Non-pigmented ciliary epithelial cell (primary cell): ENCODE measurements at regions not wholly inside any gene's neighbourhood (a gene's known extent, or its start where the extent isn't known, plus 50 kb on each side); places are given as distances from the start of the nearest gene placed in this dataset.
"Not testable (repeated sequence)": the region's sequence is repeated elsewhere in the genome, so short reads cannot be mapped to it uniquely, and the experiment has no call there.

ENCODE experiments used
- DNase-seq: peaks from one replicate; pipeline ENCODE4 v3.0.0-alpha.2; 2010; ENCODE audit warnings: low read depth

- DNase-seq, result no peak
Measured at GRCh38 chr3:59191651-59192050, 141.8 kb upstream of the CFAP20DC start.

GRCh38 chr3:59189939-59190338 is 140.1 kb upstream of the CFAP20DC start:
- DNase-seq, result no peak

DNA sequence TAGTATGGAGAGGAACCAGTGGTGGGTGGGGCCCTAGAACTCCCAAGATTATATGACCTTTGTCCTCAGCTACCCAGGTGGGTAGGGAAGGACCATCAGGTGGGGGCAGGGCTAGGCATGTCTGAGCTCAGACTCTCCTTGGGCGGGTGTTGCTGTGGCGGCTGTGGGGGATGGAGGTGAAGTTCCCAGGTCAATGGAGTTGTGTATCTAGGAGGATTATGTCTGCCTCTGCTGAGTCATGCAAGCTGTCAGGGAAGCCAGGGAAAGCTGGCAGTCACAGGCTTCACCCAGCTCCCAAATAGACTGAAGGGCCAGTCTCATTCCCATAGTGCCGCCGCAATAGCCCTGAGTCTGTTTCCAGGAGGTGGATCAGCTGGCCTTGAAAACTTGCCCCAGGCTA is 139.7 kb upstream of the CFAP20DC start:
- no peak for DNase-seq

DNA sequence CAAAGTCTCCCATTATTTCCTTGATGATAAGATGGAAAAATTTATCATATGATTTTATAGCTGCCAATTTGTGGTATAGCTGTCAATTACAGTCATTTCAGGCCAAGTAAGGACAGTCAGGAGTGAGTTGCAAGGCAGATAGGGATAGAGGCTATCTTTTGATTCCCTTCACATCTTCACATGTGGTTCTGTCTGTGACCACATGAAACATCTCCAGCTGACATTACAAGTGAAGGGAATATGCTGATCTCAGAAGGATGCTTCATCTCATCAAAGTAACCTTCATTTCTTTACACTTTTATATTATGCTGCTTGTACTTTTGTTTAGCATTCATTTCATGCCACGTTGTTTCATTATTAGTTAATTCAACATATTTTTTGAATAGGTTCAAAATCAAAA is 136.9 kb upstream of the CFAP20DC start:
- no peak for DNase-seq

DNA sequence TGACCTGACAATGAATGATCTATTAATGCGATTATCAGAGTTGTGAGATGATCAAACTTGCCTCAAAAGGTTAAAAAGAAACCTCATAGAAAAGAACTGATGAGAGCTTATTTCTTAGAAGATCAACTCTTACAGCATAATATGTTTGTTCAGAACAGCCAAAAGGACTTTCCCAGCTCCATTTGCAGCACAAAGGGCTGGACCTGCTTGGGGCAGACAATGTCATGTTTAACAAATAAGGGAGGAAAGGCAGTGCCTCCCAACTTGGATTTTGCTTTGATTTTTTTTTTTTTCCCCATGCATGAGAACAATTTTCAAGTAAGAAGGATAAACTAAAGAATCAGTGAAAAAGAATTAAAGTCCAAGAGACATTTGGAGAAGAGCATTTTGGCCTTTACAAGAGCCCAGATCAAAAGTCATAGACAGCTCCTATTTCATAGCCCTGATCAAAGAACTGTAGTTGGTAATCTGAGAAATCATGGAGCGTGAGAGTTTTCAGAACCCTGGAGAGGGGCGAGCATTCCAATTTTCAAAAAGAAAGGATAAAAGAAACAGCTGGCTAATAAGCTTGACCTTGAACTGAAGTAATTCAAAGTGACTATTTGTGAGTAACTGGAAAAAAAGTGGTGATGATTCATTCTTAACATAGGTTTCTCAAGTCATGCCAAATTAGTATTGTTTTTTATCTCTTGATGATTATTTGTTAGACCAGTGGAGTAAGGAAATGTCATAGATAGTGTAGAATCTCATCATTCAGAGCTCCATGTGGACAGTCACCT is 136.0 kb upstream of the CFAP20DC start:
- DNase-seq, result peak; percentile 5

GRCh38 chr3:59180006-59180405 is 130.2 kb upstream of the CFAP20DC start:
- DNase-seq, result no peak

- DNase-seq, result no peak
Measured at GRCh38 chr3:59178698-59179097, 128.9 kb upstream of the CFAP20DC start.

DNA sequence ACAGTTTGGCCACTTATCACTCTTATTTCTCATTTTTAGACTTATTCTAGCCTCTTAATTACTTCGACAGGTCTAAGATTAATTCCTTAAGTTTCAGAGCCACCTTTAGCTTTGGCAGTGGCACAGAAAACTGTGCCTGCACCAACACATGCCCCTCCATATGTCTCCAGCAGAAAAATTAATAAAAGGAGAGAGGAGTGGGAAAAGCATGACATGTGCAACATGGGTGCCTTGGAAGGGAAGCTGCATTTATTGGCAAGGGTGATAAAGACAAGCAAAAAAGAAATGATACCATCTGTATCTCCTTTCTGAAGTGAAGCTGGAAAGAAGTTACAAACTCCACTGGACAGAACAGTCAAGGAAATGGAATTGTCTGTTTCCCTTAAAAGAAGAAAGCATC is 121.7 kb upstream of the CFAP20DC start:
- no peak for DNase-seq

GRCh38 chr3:59170166-59170565 is 120.3 kb upstream of the CFAP20DC start:
- DNase-seq, result not testable (repeated sequence)

- DNase-seq, result no peak
Measured at GRCh38 chr3:59167756-59168155, 117.9 kb upstream of the CFAP20DC start.

- no peak for DNase-seq
Measured at GRCh38 chr3:59163953-59164352, 114.1 kb upstream of the CFAP20DC start.

GRCh38 chr3:59161048-59161447 is 111.2 kb upstream of the CFAP20DC start:
- no peak for DNase-seq

DNA sequence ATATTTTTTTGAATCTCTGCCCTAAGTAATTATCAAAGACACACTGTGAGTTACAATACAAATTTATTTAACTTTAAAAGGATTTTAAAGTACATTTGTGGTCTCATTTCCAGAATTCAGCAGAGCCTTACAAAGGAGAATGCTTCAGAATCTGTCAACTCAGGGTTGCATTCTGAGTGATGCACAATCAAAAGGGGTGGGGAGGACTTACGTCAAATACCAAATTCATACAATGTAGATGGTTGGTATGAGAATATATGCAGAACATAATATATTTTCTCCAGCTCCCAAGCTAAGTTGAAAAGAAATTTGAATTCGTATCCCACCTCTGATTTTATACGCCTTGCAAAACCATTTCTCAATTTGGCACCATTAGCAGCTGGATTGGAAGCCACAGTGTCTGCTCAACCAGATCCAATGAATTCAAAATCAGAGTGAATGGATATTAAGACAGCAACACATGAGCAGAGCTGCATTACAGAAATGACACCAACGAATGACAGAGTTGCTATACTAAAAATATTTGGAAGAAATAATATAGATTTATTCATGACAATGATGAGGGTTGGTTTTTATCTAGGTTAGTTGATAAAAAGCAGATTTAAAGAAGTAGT is 110.4 kb upstream of the CFAP20DC start:
- no peak for DNase-seq

DNA sequence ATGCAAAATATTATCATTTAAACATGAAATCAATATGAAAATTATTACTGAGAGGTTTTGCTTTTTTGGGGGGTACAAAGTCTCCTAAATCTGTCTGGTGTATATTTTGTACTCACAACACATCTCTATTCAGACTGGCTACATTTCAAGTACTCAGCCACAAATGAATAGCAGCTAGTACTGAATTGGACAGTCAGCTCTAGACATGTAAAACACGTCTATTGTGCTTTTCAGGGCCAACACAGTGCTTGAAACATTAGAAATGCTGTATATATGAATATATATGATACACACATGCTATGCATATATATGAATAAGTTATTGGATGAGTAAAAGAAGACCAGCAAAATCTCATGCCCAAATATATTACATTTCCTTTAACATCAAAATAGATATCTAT is 103.8 kb upstream of the CFAP20DC start:
- DNase-seq, result no peak

DNA sequence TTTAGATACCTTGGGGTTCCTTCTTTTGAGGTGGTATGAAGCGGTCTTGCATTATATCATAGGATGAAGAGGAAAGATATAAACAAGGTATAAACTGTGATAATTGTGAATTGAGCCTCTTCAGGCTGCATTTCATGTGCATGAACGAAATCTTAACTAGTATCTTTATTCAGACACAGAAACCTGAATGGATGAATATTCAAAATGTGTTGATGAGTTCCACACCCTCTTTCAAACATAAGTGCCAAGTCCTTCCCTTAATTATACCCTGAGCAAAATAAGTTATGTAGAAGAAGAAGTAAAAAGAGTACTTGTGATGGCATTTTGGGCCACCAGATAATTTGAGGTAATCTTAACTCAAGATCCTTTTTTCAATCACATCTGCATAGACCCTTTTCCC is 103.1 kb upstream of the CFAP20DC start:
- no peak for DNase-seq

DNA sequence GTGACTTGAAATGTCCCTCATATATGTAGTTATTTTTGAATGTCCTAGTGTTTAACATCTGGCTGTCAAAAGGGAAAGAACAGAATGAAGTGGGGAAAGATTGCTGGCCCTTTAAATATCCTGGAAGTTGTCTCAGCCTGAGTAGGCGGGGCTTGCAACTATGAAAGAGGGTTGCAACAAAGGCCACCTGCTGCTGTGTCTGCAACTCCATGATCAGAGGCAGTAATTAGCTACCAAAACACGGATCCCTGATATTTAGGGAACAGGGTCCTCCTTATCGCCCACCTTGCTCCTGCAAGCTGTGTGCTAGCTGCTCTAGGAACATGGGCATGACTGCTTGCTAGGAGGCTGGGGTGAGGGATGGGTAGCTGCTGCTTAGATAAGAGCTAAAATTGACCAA is 100.2 kb upstream of the CFAP20DC start:
- no peak for DNase-seq

DNA sequence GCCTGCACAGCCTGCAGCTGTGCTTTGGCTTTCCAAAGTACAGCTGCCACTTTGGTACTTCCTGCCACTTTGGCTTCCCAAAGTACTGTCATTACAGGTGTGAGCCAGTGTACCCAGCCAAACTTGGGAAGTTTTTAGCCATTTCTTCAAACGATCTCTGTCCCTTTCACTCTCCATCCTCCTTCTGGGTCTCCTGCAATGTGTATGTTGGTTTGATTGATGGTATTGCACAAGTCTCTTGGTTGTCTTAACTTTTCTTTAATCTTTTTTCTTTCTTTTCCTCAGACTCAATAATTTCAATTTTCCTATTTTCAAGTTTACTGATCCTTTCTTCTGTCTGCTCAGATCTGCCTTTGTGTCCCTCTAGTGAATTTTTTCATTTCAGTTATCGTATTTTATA is 99.3 kb upstream of the CFAP20DC start:
- DNase-seq, result no peak

DNA sequence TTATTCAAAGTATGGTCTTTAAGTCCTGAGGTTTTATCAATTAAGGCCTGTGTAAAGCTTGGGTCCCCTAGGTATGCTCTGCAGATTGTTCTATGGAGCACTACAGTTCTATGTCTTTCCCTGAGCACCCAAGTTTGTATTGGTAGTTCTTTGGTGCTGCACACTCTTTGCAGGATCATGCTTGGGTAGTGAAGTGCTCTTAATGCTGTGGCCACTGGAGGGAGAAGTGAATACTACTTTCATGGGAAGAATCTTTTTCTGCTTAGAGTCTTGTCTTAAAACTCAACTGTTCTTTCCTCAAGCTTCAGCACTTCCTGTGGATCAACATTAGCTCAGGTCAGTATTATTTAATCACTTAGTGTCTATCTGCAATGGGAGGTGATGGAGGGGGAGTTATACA is 93.6 kb upstream of the CFAP20DC start:
- DNase-seq, result no peak

GRCh38 chr3:59142556-59142955 is 92.7 kb upstream of the CFAP20DC start:
- DNase-seq, result no peak

DNA sequence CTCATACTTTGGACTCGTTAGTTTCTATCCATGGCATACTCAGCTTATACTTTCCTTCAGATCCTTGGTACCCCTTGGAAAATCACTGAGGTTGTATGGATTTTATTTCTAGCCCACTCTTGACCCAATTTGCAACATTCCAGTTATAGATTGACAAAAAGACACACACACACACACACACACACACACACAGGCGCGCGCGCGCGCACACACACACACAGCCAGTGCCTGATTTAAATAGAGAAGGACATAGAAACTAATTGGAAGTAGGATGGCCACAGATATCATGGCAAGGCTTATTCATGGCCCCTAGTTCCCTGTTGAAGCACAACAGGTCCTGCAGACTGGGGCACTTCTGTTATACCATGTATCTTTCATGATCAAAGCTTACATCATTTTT is 89.1 kb upstream of the CFAP20DC start:
- DNase-seq, result no peak

- no peak for DNase-seq
Measured at GRCh38 chr3:59137415-59137814, 87.6 kb upstream of the CFAP20DC start.

DNA sequence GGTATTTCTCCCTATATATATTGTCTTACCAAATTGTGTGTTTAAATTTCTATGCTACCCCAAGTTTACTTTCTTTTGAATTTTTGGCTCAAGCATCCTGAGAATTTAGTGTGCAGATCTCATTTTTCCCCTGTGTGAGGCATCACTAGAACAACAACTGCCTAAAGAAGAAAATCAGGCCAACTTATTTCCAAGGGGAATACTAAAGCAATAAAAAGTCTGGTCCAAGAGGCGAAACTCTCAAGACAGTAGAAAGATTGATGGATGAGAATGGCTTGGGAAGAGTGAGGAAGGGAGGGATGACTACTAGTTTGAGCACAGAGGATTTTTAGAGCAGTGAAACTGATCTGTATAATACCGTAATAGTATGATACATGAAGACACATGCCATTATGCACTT is 86.3 kb upstream of the CFAP20DC start:
- no peak for DNase-seq

- DNase-seq, result no peak
Measured at GRCh38 chr3:59135096-59135495, 85.3 kb upstream of the CFAP20DC start.

GRCh38 chr3:59133311-59133710 is 83.5 kb upstream of the CFAP20DC start:
- DNase-seq, result peak; percentile 11
